ENCODE measurements at regions not wholly inside any gene's neighbourhood (a gene's known extent, or its start where the extent isn't known, plus 50 kb on each side); places are given as distances from the start of the nearest gene placed in this dataset.
A peak's percentile ranks its signal among the peaks of the same experiment; 100 is the strongest.
"Not testable (repeated sequence)": the region's sequence is repeated elsewhere in the genome, so short reads cannot be mapped to it uniquely, and the experiment has no call there.

DNA sequence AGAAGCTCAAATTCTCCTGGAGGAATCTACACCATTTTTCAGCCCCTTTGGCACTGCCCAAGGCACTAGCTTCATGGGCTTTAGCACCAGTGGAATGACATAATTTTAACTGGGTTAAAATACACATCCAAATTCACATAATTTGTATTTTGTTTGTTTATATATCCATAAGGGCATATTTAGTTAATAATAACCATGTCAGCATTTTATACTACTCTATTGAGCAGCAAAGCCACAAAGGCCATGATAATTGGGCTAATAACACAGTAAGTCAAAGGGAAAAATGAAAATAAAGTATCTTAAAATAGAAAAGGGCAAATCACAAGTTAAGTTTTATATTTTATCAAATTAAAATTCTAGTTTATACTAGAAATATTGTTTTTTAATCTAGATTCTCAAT lies 262.7 kb upstream of the TACR3 start:
- Histone ChIP-seq H3K9me3 (ENCODE audit: control insufficient read depth, low read length) (no peaks in the 10 kb centered on the region), H3K27ac (ENCODE audit: low read depth, low read length) (no peak overlapping the region), H3K9ac (ENCODE audit: extremely low read depth, low read length, poor library complexity, severe bottlenecking) (no peak overlapping the region), H3K4me1 (ENCODE audit: control insufficient read depth, insufficient read depth, low read length) (no peaks in the 10 kb centered on the region), H3K36me3 (ENCODE audit: control insufficient read depth, insufficient read depth, low read length) (no peaks in the 10 kb centered on the region), H3K27me3 (ENCODE audit: control insufficient read depth, insufficient read depth, low read length, poor library complexity, severe bottlenecking) (no peaks in the 10 kb centered on the region), H3K4me3 (ENCODE audit: low read length) (no peak overlapping the region)
- no peak overlapping the region for H3K27ac Mint-ChIP-seq
- H3K27me3 Mint-ChIP-seq (ENCODE audit: insufficient read depth) = no peaks in the 10 kb centered on the region
- no peaks in the 10 kb centered on the region for H3K36me3 Mint-ChIP-seq (ENCODE audit: low read depth)
- DNase-seq = no peak
- no peak overlapping the region for H3K4me3 Mint-ChIP-seq
- H3K9me3 Mint-ChIP-seq = peaks cover 11% of the 10 kb centered on the region
- no peaks in the 10 kb centered on the region for H3K4me1 Mint-ChIP-seq
- TF ChIP-seq, protein P1, sequence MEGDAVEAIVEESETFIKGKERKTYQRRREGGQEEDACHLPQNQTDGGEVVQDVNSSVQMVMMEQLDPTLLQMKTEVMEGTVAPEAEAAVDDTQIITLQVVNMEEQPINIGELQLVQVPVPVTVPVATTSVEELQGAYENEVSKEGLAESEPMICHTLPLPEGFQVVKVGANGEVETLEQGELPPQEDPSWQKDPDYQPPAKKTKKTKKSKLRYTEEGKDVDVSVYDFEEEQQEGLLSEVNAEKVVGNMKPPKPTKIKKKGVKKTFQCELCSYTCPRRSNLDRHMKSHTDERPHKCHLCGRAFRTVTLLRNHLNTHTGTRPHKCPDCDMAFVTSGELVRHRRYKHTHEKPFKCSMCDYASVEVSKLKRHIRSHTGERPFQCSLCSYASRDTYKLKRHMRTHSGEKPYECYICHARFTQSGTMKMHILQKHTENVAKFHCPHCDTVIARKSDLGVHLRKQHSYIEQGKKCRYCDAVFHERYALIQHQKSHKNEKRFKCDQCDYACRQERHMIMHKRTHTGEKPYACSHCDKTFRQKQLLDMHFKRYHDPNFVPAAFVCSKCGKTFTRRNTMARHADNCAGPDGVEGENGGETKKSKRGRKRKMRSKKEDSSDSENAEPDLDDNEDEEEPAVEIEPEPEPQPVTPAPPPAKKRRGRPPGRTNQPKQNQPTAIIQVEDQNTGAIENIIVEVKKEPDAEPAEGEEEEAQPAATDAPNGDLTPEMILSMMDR (conservative IDR thresholded peaks at IDR 0.05) = no peak

DNA sequence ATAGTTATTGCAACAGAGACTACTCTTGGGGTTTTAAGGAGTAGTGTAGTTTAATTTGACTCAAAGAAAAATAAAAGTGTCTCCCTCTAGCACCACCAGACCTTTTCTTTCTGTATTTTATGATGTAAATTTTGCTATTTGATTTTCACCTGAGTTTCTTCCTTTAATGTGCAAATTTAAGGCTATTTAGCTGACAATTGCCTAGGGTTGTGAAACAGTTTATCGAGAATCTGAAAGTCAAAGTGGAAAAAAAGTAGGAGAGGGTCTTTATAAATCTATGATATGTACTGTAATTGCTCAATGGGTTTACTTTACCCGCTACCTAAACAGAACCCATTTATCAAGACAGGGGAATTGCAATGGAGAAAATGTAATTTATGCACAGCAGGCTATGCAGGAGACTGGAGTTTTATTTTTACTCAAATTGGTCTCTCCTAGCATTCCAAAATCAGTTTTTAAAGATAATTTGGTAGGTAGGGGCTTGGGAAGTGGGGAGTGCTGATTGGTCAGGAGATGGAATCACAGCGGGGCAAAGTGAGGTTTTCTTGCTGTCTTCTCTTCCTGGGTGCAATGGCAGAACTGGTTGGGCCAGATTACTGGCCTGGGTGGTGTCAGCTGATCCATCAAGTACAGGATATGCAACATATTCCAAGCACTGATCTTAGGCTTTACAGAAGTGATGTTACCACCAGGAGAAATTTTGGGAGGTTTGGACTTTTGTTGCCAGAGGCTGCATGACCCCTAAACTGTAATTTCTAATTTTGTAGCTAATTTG lies 228.6 kb upstream of the TACR3 start:
- Mint-ChIP-seq H3K27ac (peak overlapping the region; percentile 89), H3K4me3 (peak overlapping the region; percentile 12), H3K4me1 (peaks cover 20% of the 10 kb centered on the region), H3K36me3 (ENCODE audit: low read depth) (peaks cover 16% of the 10 kb centered on the region), H3K9me3 (peaks cover 39% of the 10 kb centered on the region), H3K27me3 (ENCODE audit: insufficient read depth) (no peaks in the 10 kb centered on the region)
- Histone ChIP-seq H3K27ac (ENCODE audit: low read depth, low read length) (no peak overlapping the region), H3K4me1 (ENCODE audit: control insufficient read depth, insufficient read depth, low read length) (peaks cover 4% of the 10 kb centered on the region), H3K27me3 (ENCODE audit: control insufficient read depth, insufficient read depth, low read length, poor library complexity, severe bottlenecking) (no peaks in the 10 kb centered on the region), H3K9ac (ENCODE audit: extremely low read depth, low read length, poor library complexity, severe bottlenecking) (no peak overlapping the region), H3K4me3 (ENCODE audit: low read length) (no peak overlapping the region), H3K36me3 (ENCODE audit: control insufficient read depth, insufficient read depth, low read length) (no peaks in the 10 kb centered on the region), H3K9me3 (ENCODE audit: control insufficient read depth, low read length) (peaks cover 33% of the 10 kb centered on the region)
- 69% methylated on average over 3 of the region's 3 CpGs; no CpG with 5 or more reads in 1 of the 2 experiments for WGBS, 2 experiments (ENCODE audit: insufficient coverage in 1 of 2, insufficient read length in 1 of 2)
- TF ChIP-seq, protein P1 (conservative IDR thresholded peaks at IDR 0.05) = no peak
- peak; percentile 66 for DNase-seq

DNA sequence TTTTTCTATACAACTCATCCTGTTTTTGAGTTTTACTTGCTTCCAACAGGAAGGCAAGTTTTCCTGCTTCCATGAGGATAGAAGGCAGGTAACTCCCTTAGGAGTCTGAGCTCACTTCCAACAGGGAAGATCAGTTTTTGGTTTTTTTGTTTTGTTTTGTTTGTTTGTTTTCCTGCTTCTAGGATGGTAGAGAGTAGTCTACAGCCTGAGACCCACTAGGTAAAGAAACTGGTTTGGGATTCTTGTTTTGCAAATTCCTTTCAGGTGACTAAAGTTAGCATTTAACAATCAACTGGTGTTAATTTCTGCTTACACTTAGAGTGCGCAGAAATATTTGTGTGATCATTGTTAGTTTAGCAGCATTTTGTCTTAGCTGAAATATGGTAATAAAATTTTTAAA lies 227.8 kb upstream of the TACR3 start:
- H3K27ac ChIP-seq (ENCODE audit: low read depth, low read length) = no peak overlapping the region
- Mint-ChIP-seq H3K4me3 (no peak overlapping the region), H3K27ac (no peak overlapping the region), H3K27me3 (ENCODE audit: insufficient read depth) (no peaks in the 10 kb centered on the region), H3K9me3 (peaks cover 36% of the 10 kb centered on the region), H3K4me1 (peaks cover 20% of the 10 kb centered on the region), H3K36me3 (ENCODE audit: low read depth) (peaks cover 14% of the 10 kb centered on the region)
- no peaks in the 10 kb centered on the region for H3K27me3 ChIP-seq (ENCODE audit: control insufficient read depth, insufficient read depth, low read length, poor library complexity, severe bottlenecking)
- DNase-seq = no peak
- peaks cover 4% of the 10 kb centered on the region for H3K4me1 ChIP-seq (ENCODE audit: control insufficient read depth, insufficient read depth, low read length)
- TF ChIP-seq, protein P1 (conservative IDR thresholded peaks at IDR 0.05) = no peak
- H3K4me3 ChIP-seq (ENCODE audit: low read length) = no peak overlapping the region
- no peak overlapping the region for H3K9ac ChIP-seq (ENCODE audit: extremely low read depth, low read length, poor library complexity, severe bottlenecking)
- H3K9me3 ChIP-seq (ENCODE audit: control insufficient read depth, low read length) = peaks cover 25% of the 10 kb centered on the region
- H3K36me3 ChIP-seq (ENCODE audit: control insufficient read depth, insufficient read depth, low read length) = no peaks in the 10 kb centered on the region
- WGBS, 2 experiments (ENCODE audit: insufficient coverage in 1 of 2, insufficient read length in 1 of 2) = 74 to 90% methylated on average over 1 of the region's 1 CpG

DNA sequence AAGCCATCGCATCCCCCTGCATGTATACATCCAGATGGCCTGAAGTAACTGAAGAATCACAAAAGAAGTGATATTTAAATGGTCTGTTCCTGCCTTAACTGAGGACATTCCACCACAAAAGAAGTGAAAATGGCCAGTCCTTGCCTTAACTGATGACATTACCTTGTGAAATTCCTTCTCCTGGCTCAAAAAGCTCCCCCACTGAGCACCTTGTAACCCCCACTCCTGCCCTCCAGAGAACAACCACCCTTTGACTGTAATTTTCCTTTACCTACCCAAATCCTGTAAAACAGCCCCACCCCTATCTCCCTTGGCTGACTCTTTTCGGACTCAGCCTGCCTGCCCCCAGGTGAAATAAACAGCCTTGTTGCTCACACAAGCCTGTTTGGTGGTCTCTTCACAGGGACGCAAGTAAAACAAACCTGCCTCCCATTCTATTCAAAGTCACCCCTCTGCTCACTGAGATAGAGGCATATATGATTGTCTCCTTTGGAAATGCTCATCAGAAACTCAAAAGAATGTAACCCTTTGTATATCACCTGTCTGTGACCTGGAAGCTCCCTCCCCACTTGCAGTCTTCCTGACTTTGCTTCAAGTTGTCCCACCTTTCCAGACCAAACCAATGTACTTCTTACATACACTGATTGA lies 227.0 kb upstream of the TACR3 start:
- H3K4me3 Mint-ChIP-seq; H3K36me3 ChIP-seq (ENCODE audit: control insufficient read depth, insufficient read depth, low read length); H3K27ac Mint-ChIP-seq; H3K27ac ChIP-seq (ENCODE audit: low read depth, low read length); H3K9ac ChIP-seq (ENCODE audit: extremely low read depth, low read length, poor library complexity, severe bottlenecking); H3K4me3 ChIP-seq (ENCODE audit: low read length); H3K27me3 Mint-ChIP-seq (ENCODE audit: insufficient read depth); H3K27me3 ChIP-seq (ENCODE audit: control insufficient read depth, insufficient read depth, low read length, poor library complexity, severe bottlenecking); H3K4me1 ChIP-seq (ENCODE audit: control insufficient read depth, insufficient read depth, low read length): not testable (repeated sequence)
- Mint-ChIP-seq H3K4me1 (peaks cover 20% of the 10 kb centered on the region), H3K36me3 (ENCODE audit: low read depth) (peaks cover 11% of the 10 kb centered on the region), H3K9me3 (peaks cover 32% of the 10 kb centered on the region)
- peaks cover 16% of the 10 kb centered on the region for H3K9me3 ChIP-seq (ENCODE audit: control insufficient read depth, low read length)
- WGBS, 2 experiments (ENCODE audit: insufficient coverage in 1 of 2, insufficient read length in 1 of 2) = 19 to 25% methylated on average over 2 to 3 of the region's 3 CpGs
- DNase-seq = peak; percentile 77
